DOHH2 (cell line): ENCODE measurements at regions not wholly inside any gene's neighbourhood (a gene's known extent, or its start where the extent isn't known, plus 50 kb on each side); places are given as distances from the start of the nearest gene placed in this dataset.

ENCODE experiments used
- H3F3A ChIP-seq: fragments of 200-600 bp; sonication (generic), shearing (Covaris generic); 2 replicates; pipeline ENCODE4 v1.6.0; 2016; ENCODE audit warnings: antibody characterized with exemption, mild to moderate bottlenecking; ENCODE audit not compliant: control insufficient read depth, insufficient read depth
- H3K27ac ChIP-seq: fragments of 200-600 bp; sonication (generic); 2 replicates; pipeline ENCODE4 v1.5.1; 2014; ENCODE audit warnings: low read depth, mild to moderate bottlenecking, low read length, moderate library complexity
- H3K27me3 ChIP-seq: fragments of 200-600 bp; sonication (generic); 2 replicates; pipeline ENCODE4 v1.6.1; 2014; ENCODE audit warnings: mild to moderate bottlenecking, low read length, mixed read lengths; ENCODE audit not compliant: control insufficient read depth
- H3K36me3 ChIP-seq: fragments of 200-600 bp; sonication (generic); 2 replicates; pipeline ENCODE4 v1.6.1; 2014; ENCODE audit warnings: mild to moderate bottlenecking, low read length, moderate library complexity, mixed read lengths; ENCODE audit not compliant: control insufficient read depth
- H3K4me1 ChIP-seq: fragments of 200-600 bp; sonication (generic); 2 replicates; pipeline ENCODE4 v1.6.1; 2014; ENCODE audit warnings: mild to moderate bottlenecking, low read length, mixed read lengths; ENCODE audit not compliant: control insufficient read depth
- H3K4me2 ChIP-seq: fragments of 200-600 bp; sonication (generic); 2 replicates; pipeline ENCODE4 v1.6.0; 2014; ENCODE audit warnings: mild to moderate bottlenecking, low read length, moderate library complexity
- H3K4me3 ChIP-seq: fragments of 200-600 bp; sonication (generic); 2 replicates; pipeline ENCODE4 v1.5.1; 2014; ENCODE audit warnings: mild to moderate bottlenecking, low read length, mixed read lengths
- H3K79me2 ChIP-seq: fragments of 200-600 bp; sonication (generic); 2 replicates; pipeline ENCODE4 v1.6.1; 2014; ENCODE audit warnings: mild to moderate bottlenecking, low read length, mixed read lengths; ENCODE audit not compliant: control insufficient read depth
- H3K9me2 ChIP-seq: fragments of 200-600 bp; sonication (generic); replicated peaks from 2 replicates; pipeline ENCODE4 v1.6.1; 2014; ENCODE audit warnings: mild to moderate bottlenecking, low read length, mixed read lengths; ENCODE audit not compliant: control insufficient read depth
- H3K9me3 ChIP-seq: fragments of 200-600 bp; sonication (generic); 2 replicates; pipeline ENCODE4 v1.6.1; 2014; ENCODE audit warnings: antibody characterized with exemption, low read length, mixed read lengths; ENCODE audit not compliant: control insufficient read depth, insufficient read depth
- H4K20me1 ChIP-seq: fragments of 200-600 bp; sonication (generic); 2 replicates; pipeline ENCODE4 v1.6.0; 2014; ENCODE audit warnings: low read depth, mild to moderate bottlenecking, antibody characterized with exemption, low read length, moderate library complexity; ENCODE audit not compliant: control insufficient read depth, insufficient read depth
- EZH2phosphoT487 ChIP-seq: fragments of 200-600 bp; sonication (generic); IDR thresholded peaks from 2 replicates; pipeline ENCODE4 v1.6.1; 2017; ENCODE audit warnings: borderline replicate concordance, mild to moderate bottlenecking, antibody characterized with exemption, low read length, moderate library complexity, mixed read lengths
- TF ChIP-seq, protein P1 (sequence below): fragments of 200-600 bp; sonication (generic); IDR thresholded peaks from one replicate; pipeline ENCODE4 v1.5.1; 2014; ENCODE audit warnings: antibody characterized with exemption, mild to moderate bottlenecking, low read depth, low read length; ENCODE audit not compliant: poor library complexity, severe bottlenecking

DNA sequence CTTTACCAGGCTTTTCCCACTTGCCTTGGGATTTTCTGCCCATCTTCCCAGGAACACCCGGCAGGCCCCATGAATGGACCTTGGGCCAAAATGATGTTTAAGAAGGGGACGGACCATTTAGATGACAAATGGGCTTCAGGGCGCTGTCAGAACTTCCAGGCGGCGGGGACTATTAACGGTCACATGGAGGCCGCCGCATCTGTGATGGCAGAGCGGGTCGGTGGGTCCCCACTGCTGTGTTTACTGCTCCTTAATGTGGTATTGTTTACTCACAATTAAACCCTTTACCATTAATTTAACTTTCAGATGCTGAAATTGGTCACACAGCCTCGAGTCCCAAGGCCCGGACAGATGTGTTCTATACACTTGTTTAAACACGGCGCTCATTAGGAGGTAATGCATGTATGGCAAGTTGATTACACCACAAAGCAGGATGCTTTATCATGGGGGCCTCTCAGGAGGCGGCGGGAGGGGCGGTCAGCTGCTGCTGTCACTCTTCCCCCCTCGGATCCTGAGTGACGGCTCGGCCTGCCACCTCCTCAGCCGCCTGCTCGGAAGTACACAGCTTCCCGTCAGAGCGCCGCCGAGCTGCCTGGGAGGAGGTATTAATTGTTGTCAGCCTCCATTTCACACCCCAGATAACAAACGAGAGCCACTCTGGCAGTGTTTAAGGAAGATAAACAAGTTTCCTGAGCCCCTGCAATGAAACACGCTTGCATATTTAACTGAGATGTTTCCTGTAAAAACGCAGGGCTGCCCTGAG, 83.9 kb upstream of the IRX3 start:
- Histone ChIP-seq H3K27ac (no peak overlapping the region), H3K27me3 (no peaks in the 10 kb centered on the region), H3F3A (no peaks in the 10 kb centered on the region), H3K4me3 (no peak overlapping the region), H4K20me1 (no peaks in the 10 kb centered on the region), H3K4me2 (no peak overlapping the region), H3K4me1 (no peaks in the 10 kb centered on the region), H3K79me2 (no peaks in the 10 kb centered on the region), H3K9me3 (no peaks in the 10 kb centered on the region), H3K36me3 (no peaks in the 10 kb centered on the region), H3K9me2 (no peaks in the 10 kb centered on the region)
- TF ChIP-seq EZH2phosphoT487 = no peak
- TF ChIP-seq, protein P1, sequence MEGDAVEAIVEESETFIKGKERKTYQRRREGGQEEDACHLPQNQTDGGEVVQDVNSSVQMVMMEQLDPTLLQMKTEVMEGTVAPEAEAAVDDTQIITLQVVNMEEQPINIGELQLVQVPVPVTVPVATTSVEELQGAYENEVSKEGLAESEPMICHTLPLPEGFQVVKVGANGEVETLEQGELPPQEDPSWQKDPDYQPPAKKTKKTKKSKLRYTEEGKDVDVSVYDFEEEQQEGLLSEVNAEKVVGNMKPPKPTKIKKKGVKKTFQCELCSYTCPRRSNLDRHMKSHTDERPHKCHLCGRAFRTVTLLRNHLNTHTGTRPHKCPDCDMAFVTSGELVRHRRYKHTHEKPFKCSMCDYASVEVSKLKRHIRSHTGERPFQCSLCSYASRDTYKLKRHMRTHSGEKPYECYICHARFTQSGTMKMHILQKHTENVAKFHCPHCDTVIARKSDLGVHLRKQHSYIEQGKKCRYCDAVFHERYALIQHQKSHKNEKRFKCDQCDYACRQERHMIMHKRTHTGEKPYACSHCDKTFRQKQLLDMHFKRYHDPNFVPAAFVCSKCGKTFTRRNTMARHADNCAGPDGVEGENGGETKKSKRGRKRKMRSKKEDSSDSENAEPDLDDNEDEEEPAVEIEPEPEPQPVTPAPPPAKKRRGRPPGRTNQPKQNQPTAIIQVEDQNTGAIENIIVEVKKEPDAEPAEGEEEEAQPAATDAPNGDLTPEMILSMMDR = no peak

DNA sequence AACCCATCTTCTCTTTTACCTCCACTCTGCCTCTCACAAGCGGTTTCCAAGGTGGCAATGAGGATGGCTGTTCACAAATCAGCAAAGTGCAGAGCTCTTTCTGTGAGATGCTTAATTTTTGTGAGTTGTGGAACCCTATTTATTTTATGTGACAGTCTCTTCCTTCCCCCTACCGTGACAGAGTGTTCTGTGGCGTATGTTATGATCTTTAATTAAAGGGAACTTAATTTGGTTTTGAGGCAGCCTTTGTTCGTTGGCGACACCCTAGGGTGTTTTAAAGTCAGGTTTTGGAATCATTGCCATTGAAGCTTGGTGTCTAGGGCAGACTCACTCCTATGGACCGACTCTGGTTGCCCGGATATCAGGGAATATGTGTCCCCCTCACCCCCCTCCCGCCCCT, 83.3 kb upstream of the IRX3 start:
- Histone ChIP-seq H3K79me2 (no peaks in the 10 kb centered on the region), H3K27me3 (no peaks in the 10 kb centered on the region), H4K20me1 (no peaks in the 10 kb centered on the region), H3K9me3 (no peaks in the 10 kb centered on the region), H3K27ac (no peak overlapping the region), H3F3A (no peaks in the 10 kb centered on the region), H3K36me3 (no peaks in the 10 kb centered on the region), H3K4me1 (no peaks in the 10 kb centered on the region), H3K4me2 (no peak overlapping the region), H3K9me2 (no peaks in the 10 kb centered on the region), H3K4me3 (no peak overlapping the region)
- no peak for TF ChIP-seq EZH2phosphoT487
- TF ChIP-seq, protein P1 = no peak

DNA sequence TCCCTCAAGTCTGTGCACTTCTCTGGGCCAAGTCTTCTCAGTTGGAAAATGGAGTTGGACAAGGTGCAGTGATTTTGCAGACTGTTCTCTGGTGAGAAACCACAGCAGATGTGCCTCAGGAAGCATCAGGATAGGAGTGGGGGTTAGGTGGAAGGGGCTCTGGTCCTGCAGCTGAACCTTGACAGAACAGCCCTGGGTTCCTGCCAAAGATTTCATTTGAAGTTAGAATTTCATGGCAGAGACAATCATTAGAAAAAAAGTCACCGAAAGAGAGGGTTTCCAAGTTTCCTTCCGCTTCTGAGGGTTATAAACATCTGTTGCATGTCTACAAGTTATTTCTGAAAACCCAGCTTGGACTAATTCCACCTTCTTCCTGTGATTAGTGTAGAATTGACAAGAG, 80.4 kb upstream of the IRX3 start:
- Histone ChIP-seq H4K20me1 (no peaks in the 10 kb centered on the region), H3K9me2 (no peaks in the 10 kb centered on the region), H3K9me3 (no peaks in the 10 kb centered on the region), H3K27ac (no peak overlapping the region), H3K79me2 (no peaks in the 10 kb centered on the region), H3K4me2 (no peak overlapping the region), H3K27me3 (no peaks in the 10 kb centered on the region), H3K4me1 (no peaks in the 10 kb centered on the region), H3F3A (no peaks in the 10 kb centered on the region), H3K36me3 (no peaks in the 10 kb centered on the region), H3K4me3 (no peak overlapping the region)
- TF ChIP-seq EZH2phosphoT487 = no peak
- TF ChIP-seq, protein P1 = no peak
